ENCODE measurements at regions not wholly inside any gene's neighbourhood (a gene's known extent, or its start where the extent isn't known, plus 50 kb on each side); places are given as distances from the start of the nearest gene placed in this dataset.

DNA sequence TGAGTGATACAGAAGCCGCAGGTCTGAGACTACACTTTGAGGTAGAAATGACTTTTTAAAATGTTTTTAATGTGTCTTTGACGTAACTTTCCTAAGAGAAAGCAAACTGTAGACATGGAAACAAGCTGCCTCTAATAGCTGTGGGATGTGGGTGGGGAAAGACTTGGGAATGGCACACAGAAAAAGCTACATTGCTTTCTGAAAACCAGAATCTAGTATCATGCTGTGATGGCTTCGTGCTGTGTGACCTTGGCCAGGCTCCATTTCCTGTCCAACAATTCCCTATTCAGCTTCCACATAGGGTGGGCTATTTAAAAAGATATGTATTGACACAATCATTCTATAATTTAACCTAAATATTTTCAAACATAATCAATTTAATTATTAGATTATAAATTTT is 909.1 kb downstream of the NCAM2 start:
- TF ChIP-seq, protein P1, sequence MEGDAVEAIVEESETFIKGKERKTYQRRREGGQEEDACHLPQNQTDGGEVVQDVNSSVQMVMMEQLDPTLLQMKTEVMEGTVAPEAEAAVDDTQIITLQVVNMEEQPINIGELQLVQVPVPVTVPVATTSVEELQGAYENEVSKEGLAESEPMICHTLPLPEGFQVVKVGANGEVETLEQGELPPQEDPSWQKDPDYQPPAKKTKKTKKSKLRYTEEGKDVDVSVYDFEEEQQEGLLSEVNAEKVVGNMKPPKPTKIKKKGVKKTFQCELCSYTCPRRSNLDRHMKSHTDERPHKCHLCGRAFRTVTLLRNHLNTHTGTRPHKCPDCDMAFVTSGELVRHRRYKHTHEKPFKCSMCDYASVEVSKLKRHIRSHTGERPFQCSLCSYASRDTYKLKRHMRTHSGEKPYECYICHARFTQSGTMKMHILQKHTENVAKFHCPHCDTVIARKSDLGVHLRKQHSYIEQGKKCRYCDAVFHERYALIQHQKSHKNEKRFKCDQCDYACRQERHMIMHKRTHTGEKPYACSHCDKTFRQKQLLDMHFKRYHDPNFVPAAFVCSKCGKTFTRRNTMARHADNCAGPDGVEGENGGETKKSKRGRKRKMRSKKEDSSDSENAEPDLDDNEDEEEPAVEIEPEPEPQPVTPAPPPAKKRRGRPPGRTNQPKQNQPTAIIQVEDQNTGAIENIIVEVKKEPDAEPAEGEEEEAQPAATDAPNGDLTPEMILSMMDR (IDR thresholded peaks at IDR 0.05) = no peak
- TF ChIP-seq ZFX (IDR thresholded peaks at IDR 0.05; ENCODE audit: borderline replicate concordance) = no peak

All from 22Rv1 (cell line).